ACC112 (cell line): ENCODE measurements at regions not wholly inside any gene's neighbourhood (a gene's known extent, or its start where the extent isn't known, plus 50 kb on each side); places are given as distances from the start of the nearest gene placed in this dataset.
"Not testable (repeated sequence)": the region's sequence is repeated elsewhere in the genome, so short reads cannot be mapped to it uniquely, and the experiment has no call there.

ENCODE experiments used
- H2AFZ ChIP-seq: fragments of 200-600 bp; sonication (generic); one replicate; pipeline ENCODE4 v1.6.0; 2017; ENCODE audit warnings: antibody characterized with exemption, low read length; ENCODE audit not compliant: unreplicated experiment
- H3K27ac ChIP-seq: fragments of 200-600 bp; sonication (generic); 2 replicates; pipeline ENCODE4 v1.5.1; 2014; ENCODE audit warnings: low read depth, mild to moderate bottlenecking, antibody characterized with exemption, low read length, moderate library complexity
- H3K27me3 ChIP-seq: fragments of 200-600 bp; sonication (generic); 2 replicates; pipeline ENCODE4 v1.6.1; 2014; ENCODE audit warnings: mild to moderate bottlenecking, antibody characterized with exemption, low read length, moderate library complexity, mixed read lengths; ENCODE audit not compliant: insufficient read depth
- H3K36me3 ChIP-seq: fragments of 200-600 bp; sonication (generic); 2 replicates; pipeline ENCODE4 v1.6.1; 2016; ENCODE audit warnings: mild to moderate bottlenecking, antibody characterized with exemption, low read length, moderate library complexity, mixed read lengths; ENCODE audit not compliant: insufficient read depth
- H3K4me1 ChIP-seq: fragments of 200-600 bp; sonication (generic); one replicate; pipeline ENCODE4 v1.6.1; 2016; ENCODE audit warnings: low read length, mixed read lengths; ENCODE audit not compliant: insufficient read depth, unreplicated experiment, control insufficient read depth
- H3K4me3 ChIP-seq: fragments of 200-600 bp; sonication (generic); 2 replicates; pipeline ENCODE4 v1.5.1; 2014; ENCODE audit warnings: mild to moderate bottlenecking, low read depth, low read length
- H3K79me2 ChIP-seq: fragments of 200-600 bp; sonication (generic); one replicate; pipeline ENCODE4 v1.6.0; 2016; ENCODE audit warnings: low read length; ENCODE audit not compliant: control insufficient read depth, unreplicated experiment, insufficient read depth

- H3K79me2 ChIP-seq, H3K36me3 ChIP-seq, H3K4me3 ChIP-seq, H2AFZ ChIP-seq, H3K27ac ChIP-seq, H3K4me1 ChIP-seq: not testable (repeated sequence)
- peaks cover 18% of the 10 kb centered on the region; the same call in 1 of the 2 replicates for H3K27me3 ChIP-seq
These were observed 128.5 kb downstream of the ART5 start for GRCh38 chr11:3513311-3513710.

DNA sequence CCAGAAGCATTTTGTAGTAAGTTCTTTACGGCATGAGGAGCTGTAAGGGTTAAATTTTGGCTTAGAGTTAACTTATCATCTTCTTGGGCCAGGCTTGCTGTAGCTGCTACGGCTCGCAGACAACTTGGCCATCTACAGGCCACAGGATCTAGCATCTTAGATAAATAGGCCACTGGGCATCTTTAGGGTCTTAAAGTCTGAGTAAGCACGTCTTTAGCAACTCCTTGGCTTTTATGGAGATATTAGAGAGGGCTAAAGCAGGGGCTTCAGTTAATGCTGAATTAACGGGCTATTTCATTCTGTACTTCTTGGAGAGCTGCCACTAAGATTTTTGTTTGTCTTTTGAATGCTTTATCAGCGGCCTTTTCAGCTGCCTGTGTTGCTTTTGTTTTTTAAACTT is 129.0 kb downstream of the ART5 start:
- not testable (repeated sequence) for H3K27ac ChIP-seq, H3K79me2 ChIP-seq, H2AFZ ChIP-seq, H3K4me1 ChIP-seq, H3K36me3 ChIP-seq, H3K4me3 ChIP-seq
- H3K27me3 ChIP-seq: peaks cover 18% of the 10 kb centered on the region; the same call in 1 of the 2 replicates

GRCh38 chr11:3512133-3512703 is 129.6 kb downstream of the ART5 start:
- H2AFZ ChIP-seq, H3K4me1 ChIP-seq, H3K4me3 ChIP-seq, H3K79me2 ChIP-seq, H3K27ac ChIP-seq, H3K36me3 ChIP-seq: not testable (repeated sequence)
- H3K27me3 ChIP-seq: peaks cover 18% of the 10 kb centered on the region; the same call in 1 of the 2 replicates

GRCh38 chr11:3511416-3512132 is 130.2 kb downstream of the ART5 start:
- H3K27me3 ChIP-seq: peaks cover 18% of the 10 kb centered on the region; the same call in 1 of the 2 replicates
- not testable (repeated sequence) for H2AFZ ChIP-seq, H3K79me2 ChIP-seq, H3K4me1 ChIP-seq, H3K27ac ChIP-seq, H3K4me3 ChIP-seq, H3K36me3 ChIP-seq

DNA sequence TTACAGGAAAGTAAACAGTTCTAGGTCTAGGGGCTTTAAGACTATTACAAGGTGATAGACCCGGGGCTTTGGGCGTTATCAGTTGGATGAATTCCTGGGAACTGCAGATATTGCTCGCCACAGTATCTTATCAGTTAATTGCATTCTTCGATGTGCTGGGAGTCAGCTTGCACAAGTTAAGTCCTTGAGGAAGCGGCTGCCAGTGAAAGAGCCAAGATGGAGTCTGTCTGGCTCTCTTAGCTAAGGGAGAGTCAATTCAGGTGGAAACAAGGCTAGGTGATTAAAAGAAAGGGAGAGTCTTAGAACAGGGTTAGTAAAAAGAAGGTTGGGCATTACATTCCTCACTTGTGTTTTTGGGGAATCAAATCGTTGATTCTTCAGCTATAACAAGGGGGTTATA is 130.6 kb upstream of the ZNF195 start:
- not testable (repeated sequence) for H2AFZ ChIP-seq, H3K27ac ChIP-seq, H3K4me3 ChIP-seq, H3K4me1 ChIP-seq, H3K36me3 ChIP-seq, H3K79me2 ChIP-seq
- peaks cover 17% of the 10 kb centered on the region; the same call in 1 of the 2 replicates for H3K27me3 ChIP-seq

- H3K27me3 ChIP-seq, H2AFZ ChIP-seq, H3K4me1 ChIP-seq, H3K4me3 ChIP-seq, H3K79me2 ChIP-seq, H3K27ac ChIP-seq, H3K36me3 ChIP-seq: not testable (repeated sequence)
These were observed 120.3 kb upstream of the ZNF195 start for GRCh38 chr11:3499198-3499597.

DNA sequence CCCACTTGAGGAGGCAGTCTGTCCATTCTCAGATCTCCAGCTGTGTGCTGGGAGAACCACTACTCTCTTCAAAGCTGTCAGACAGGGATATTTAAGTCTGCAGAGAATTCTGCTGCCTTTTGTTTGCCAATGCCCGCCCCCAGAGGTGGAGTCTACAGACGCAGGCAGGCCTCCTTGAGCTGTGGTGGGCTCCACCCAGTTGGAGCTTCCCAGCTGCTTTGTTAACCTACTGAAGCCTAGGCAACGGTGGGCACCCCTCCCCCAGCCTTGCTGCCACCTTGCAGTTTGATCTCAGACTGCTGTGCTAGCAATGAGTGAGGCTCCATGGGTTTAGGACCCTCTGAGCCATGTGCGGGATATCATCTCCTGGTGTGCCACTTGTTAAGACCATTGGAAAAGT is 119.4 kb upstream of the ZNF195 start:
- H2AFZ ChIP-seq, H3K4me1 ChIP-seq, H3K36me3 ChIP-seq, H3K79me2 ChIP-seq, H3K4me3 ChIP-seq, H3K27ac ChIP-seq, H3K27me3 ChIP-seq: not testable (repeated sequence)

GRCh38 chr11:3493152-3493551 is 114.2 kb upstream of the ZNF195 start:
- not testable (repeated sequence) for H3K79me2 ChIP-seq, H3K27ac ChIP-seq, H2AFZ ChIP-seq, H3K4me3 ChIP-seq, H3K4me1 ChIP-seq, H3K36me3 ChIP-seq, H3K27me3 ChIP-seq

DNA sequence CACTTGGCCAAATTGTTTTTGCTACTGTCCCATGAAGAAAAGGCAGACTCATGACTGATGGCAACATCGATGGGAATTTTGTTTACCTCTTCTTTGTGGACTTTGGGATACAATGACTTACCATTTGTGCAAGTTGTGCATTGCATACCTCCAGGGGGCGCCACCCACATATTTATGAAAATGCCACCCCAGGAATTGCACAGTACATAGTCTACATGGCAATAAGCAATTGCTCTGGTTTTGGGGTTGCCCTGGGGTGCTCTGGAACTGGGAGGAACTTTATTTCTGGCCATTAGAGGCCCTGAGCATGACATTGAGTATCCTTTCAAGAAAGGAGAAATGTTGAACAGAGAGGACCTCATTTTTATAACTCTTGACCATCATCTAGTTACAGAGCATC is 109.1 kb upstream of the ZNF195 start:
- not testable (repeated sequence) for H3K27ac ChIP-seq, H3K36me3 ChIP-seq, H3K79me2 ChIP-seq, H2AFZ ChIP-seq, H3K4me1 ChIP-seq, H3K4me3 ChIP-seq, H3K27me3 ChIP-seq

- not testable (repeated sequence) for H3K36me3 ChIP-seq, H3K27ac ChIP-seq, H3K4me1 ChIP-seq, H3K27me3 ChIP-seq, H2AFZ ChIP-seq, H3K4me3 ChIP-seq, H3K79me2 ChIP-seq
These were observed 106.8 kb upstream of the ZNF195 start for GRCh38 chr11:3485737-3486136.
